ENCODE measurements at regions not wholly inside any gene's neighbourhood (a gene's known extent, or its start where the extent isn't known, plus 50 kb on each side); places are given as distances from the start of the nearest gene placed in this dataset.
"Not testable (repeated sequence)": the region's sequence is repeated elsewhere in the genome, so short reads cannot be mapped to it uniquely, and the experiment has no call there.

GRCh38 chr9:90165281-90165680 lies 477.3 kb downstream of the DIRAS2 start:
- 79% methylated on average over 6 of the region's 6 CpGs for WGBS (ENCODE audit: low lambda C conversion rate, missing lambda C conversion rate)

GRCh38 chr9:90166374-90166773 lies 476.2 kb downstream of the DIRAS2 start:
- H3K4me2 ChIP-seq: peak overlapping the region; percentile 17
- H3K4me1 ChIP-seq (ENCODE audit: insufficient read depth): peaks cover 27% of the 10 kb centered on the region
- not testable (repeated sequence) for H3K9me3 ChIP-seq (ENCODE audit: low read depth); H3K4me3 ChIP-seq; H3K27ac ChIP-seq; DNase-seq (ENCODE audit: low spot score); H4K20me1 ChIP-seq (ENCODE audit: insufficient read depth, poor library complexity, severe bottlenecking); H3K27me3 ChIP-seq; H3K9me2 ChIP-seq (replicated peaks; ENCODE audit: insufficient read depth); H3K79me2 ChIP-seq; H2AFZ ChIP-seq; H3K36me3 ChIP-seq (replicated peaks; ENCODE audit: insufficient read depth, low read depth)
- WGBS (ENCODE audit: low lambda C conversion rate, missing lambda C conversion rate): 54% methylated on average over 3 of the region's 3 CpGs

More at GRCh38 chr9:90165281-90165680, 477.3 kb downstream of the DIRAS2 start:
- TF ChIP-seq CTCF (IDR thresholded peaks at IDR 0.05; ENCODE audit: poor library complexity): no peak
- no peak for TF ChIP-seq EZH2 (IDR thresholded peaks at IDR 0.05; ENCODE audit: borderline replicate concordance)
- no peak for TF ChIP-seq EZH2phosphoT487 (IDR thresholded peaks at IDR 0.05; ENCODE audit: low read depth, severe bottlenecking, unreplicated experiment)
- Histone ChIP-seq H3K27me3 (no peaks in the 10 kb centered on the region), H3K79me2 (no peaks in the 10 kb centered on the region), H3K4me3 (no peak overlapping the region), H3K9me3 (ENCODE audit: low read depth) (no peaks in the 10 kb centered on the region), H4K20me1 (ENCODE audit: insufficient read depth, poor library complexity, severe bottlenecking) (no peaks in the 10 kb centered on the region), H3K27ac (no peak overlapping the region), H3K4me2 (no peak overlapping the region), H3K9me2 (replicated peaks; ENCODE audit: insufficient read depth) (no peaks in the 10 kb centered on the region), H3K36me3 (replicated peaks; ENCODE audit: insufficient read depth, low read depth) (no peaks in the 10 kb centered on the region), H2AFZ (no peak overlapping the region), H3K4me1 (ENCODE audit: insufficient read depth) (peaks cover 26% of the 10 kb centered on the region)
- no peak for DNase-seq (ENCODE audit: low spot score)

GRCh38 chr9:90167914-90168313 lies 474.7 kb downstream of the DIRAS2 start:
- H2AFZ ChIP-seq: no peak overlapping the region
- DNase-seq (ENCODE audit: low spot score): no peak

GRCh38 chr9:90169490-90169889 lies 473.1 kb downstream of the DIRAS2 start:
- peak; percentile 33 for DNase-seq (ENCODE audit: low spot score)
- TF ChIP-seq CTCF (IDR thresholded peaks at IDR 0.05; ENCODE audit: poor library complexity): no peak
- no peak for TF ChIP-seq EZH2 (IDR thresholded peaks at IDR 0.05; ENCODE audit: borderline replicate concordance)
- no peak for TF ChIP-seq EZH2phosphoT487 (IDR thresholded peaks at IDR 0.05; ENCODE audit: low read depth, severe bottlenecking, unreplicated experiment)
- H3K4me3 ChIP-seq: no peak overlapping the region
- H3K36me3 ChIP-seq (replicated peaks; ENCODE audit: insufficient read depth, low read depth): no peaks in the 10 kb centered on the region
- peaks cover 27% of the 10 kb centered on the region for H3K4me1 ChIP-seq (ENCODE audit: insufficient read depth)
- no peaks in the 10 kb centered on the region for H3K27me3 ChIP-seq
- no peaks in the 10 kb centered on the region for H3K9me2 ChIP-seq (replicated peaks; ENCODE audit: insufficient read depth)
- peak overlapping the region; percentile 46 for H3K4me2 ChIP-seq
- 29% methylated on average over 2 of the region's 2 CpGs for WGBS (ENCODE audit: low lambda C conversion rate, missing lambda C conversion rate)
- H3K27ac ChIP-seq: peak overlapping the region; percentile 28
- no peaks in the 10 kb centered on the region for H3K79me2 ChIP-seq
- no peaks in the 10 kb centered on the region for H4K20me1 ChIP-seq (ENCODE audit: insufficient read depth, poor library complexity, severe bottlenecking)
- H2AFZ ChIP-seq: no peak overlapping the region
- H3K9me3 ChIP-seq (ENCODE audit: low read depth): no peaks in the 10 kb centered on the region

More at GRCh38 chr9:90167914-90168313, 474.7 kb downstream of the DIRAS2 start:
- no peaks in the 10 kb centered on the region for H3K27me3 ChIP-seq
- peaks cover 27% of the 10 kb centered on the region for H3K4me1 ChIP-seq (ENCODE audit: insufficient read depth)
- no peak overlapping the region for H3K27ac ChIP-seq
- H3K4me2 ChIP-seq: no peak overlapping the region
- no peak overlapping the region for H3K4me3 ChIP-seq
- no peaks in the 10 kb centered on the region for H4K20me1 ChIP-seq (ENCODE audit: insufficient read depth, poor library complexity, severe bottlenecking)
- no peaks in the 10 kb centered on the region for H3K79me2 ChIP-seq
- H3K9me3 ChIP-seq (ENCODE audit: low read depth): no peaks in the 10 kb centered on the region
- no peaks in the 10 kb centered on the region for H3K9me2 ChIP-seq (replicated peaks; ENCODE audit: insufficient read depth)
- H3K36me3 ChIP-seq (replicated peaks; ENCODE audit: insufficient read depth, low read depth): no peaks in the 10 kb centered on the region
- 58% methylated on average over 2 of the region's 2 CpGs for WGBS (ENCODE audit: low lambda C conversion rate, missing lambda C conversion rate)
- no peak for TF ChIP-seq EZH2 (IDR thresholded peaks at IDR 0.05; ENCODE audit: borderline replicate concordance)
- TF ChIP-seq CTCF (IDR thresholded peaks at IDR 0.05; ENCODE audit: poor library complexity): no peak
- no peak for TF ChIP-seq EZH2phosphoT487 (IDR thresholded peaks at IDR 0.05; ENCODE audit: low read depth, severe bottlenecking, unreplicated experiment)

- not testable (repeated sequence) for H3K9me3 ChIP-seq (ENCODE audit: low read depth); H3K79me2 ChIP-seq; H3K9me2 ChIP-seq (replicated peaks; ENCODE audit: insufficient read depth); H4K20me1 ChIP-seq (ENCODE audit: insufficient read depth, poor library complexity, severe bottlenecking); H3K27ac ChIP-seq; H3K36me3 ChIP-seq (replicated peaks; ENCODE audit: insufficient read depth, low read depth); H2AFZ ChIP-seq; H3K27me3 ChIP-seq; H3K4me2 ChIP-seq; H3K4me1 ChIP-seq (ENCODE audit: insufficient read depth); H3K4me3 ChIP-seq; DNase-seq (ENCODE audit: low spot score)
- 96% methylated on average over 4 of the region's 4 CpGs for WGBS (ENCODE audit: low lambda C conversion rate, missing lambda C conversion rate)
Observed at GRCh38 chr9:90173935-90174334, 468.7 kb downstream of the DIRAS2 start.

GRCh38 chr9:90174346-90174745 lies 468.3 kb downstream of the DIRAS2 start:
- H3K4me1 ChIP-seq (ENCODE audit: insufficient read depth); H3K27me3 ChIP-seq; H3K4me2 ChIP-seq; H4K20me1 ChIP-seq (ENCODE audit: insufficient read depth, poor library complexity, severe bottlenecking); H3K27ac ChIP-seq; H2AFZ ChIP-seq; H3K36me3 ChIP-seq (replicated peaks; ENCODE audit: insufficient read depth, low read depth); H3K9me3 ChIP-seq (ENCODE audit: low read depth); DNase-seq (ENCODE audit: low spot score); H3K9me2 ChIP-seq (replicated peaks; ENCODE audit: insufficient read depth); H3K4me3 ChIP-seq; H3K79me2 ChIP-seq: not testable (repeated sequence)
- WGBS (ENCODE audit: low lambda C conversion rate, missing lambda C conversion rate): 94% methylated on average over 10 of the region's 10 CpGs

Data from hepatocyte (in vitro differentiated cells).